ENCODE measurements at regions not wholly inside any gene's neighbourhood (a gene's known extent, or its start where the extent isn't known, plus 50 kb on each side); places are given as distances from the start of the nearest gene placed in this dataset.

- Histone ChIP-seq H3K4me1 (ENCODE audit: control insufficient read depth, insufficient read depth, low read length) (peaks cover 4% of the 10 kb centered on the region; the same call in 1 of the 2 replicates), H3K27ac (ENCODE audit: low read depth, low read length) (no peak overlapping the region)
Measured at GRCh38 chr21:41045534-41046268, 122.3 kb upstream of the BACE2 start.

GRCh38 chr21:41048145-41048544, 119.8 kb upstream of the BACE2 start:
- no peak overlapping the region for H3K4me3 ChIP-seq (ENCODE audit: low read depth, low read length)
- no peaks in the 10 kb centered on the region for H3K36me3 ChIP-seq (ENCODE audit: control insufficient read depth, insufficient read depth, low read length)
- no peak overlapping the region for H3K9ac ChIP-seq (ENCODE audit: low read depth, low read length)
- peaks cover 4% of the 10 kb centered on the region; the same call in 1 of the 2 replicates for H3K4me1 ChIP-seq (ENCODE audit: control insufficient read depth, insufficient read depth, low read length)
- H3K27me3 ChIP-seq (ENCODE audit: control insufficient read depth, insufficient read depth, low read length), result no peaks in the 10 kb centered on the region
- H3K9me3 ChIP-seq (ENCODE audit: control insufficient read depth, insufficient read depth, low read length), result no peaks in the 10 kb centered on the region
- H3K27ac ChIP-seq (ENCODE audit: low read depth, low read length), result no peak overlapping the region

More at GRCh38 chr21:41045534-41046268, 122.3 kb upstream of the BACE2 start:
- Histone ChIP-seq H3K9me3 (ENCODE audit: control insufficient read depth, insufficient read depth, low read length) (no peaks in the 10 kb centered on the region), H3K27me3 (ENCODE audit: control insufficient read depth, insufficient read depth, low read length) (no peaks in the 10 kb centered on the region), H3K4me3 (ENCODE audit: low read depth, low read length) (no peak overlapping the region), H3K36me3 (ENCODE audit: control insufficient read depth, insufficient read depth, low read length) (no peaks in the 10 kb centered on the region), H3K9ac (ENCODE audit: low read depth, low read length) (no peak overlapping the region)

- Histone ChIP-seq H3K9ac (ENCODE audit: low read depth, low read length) (no peak overlapping the region), H3K36me3 (ENCODE audit: control insufficient read depth, insufficient read depth, low read length) (no peaks in the 10 kb centered on the region), H3K9me3 (ENCODE audit: control insufficient read depth, insufficient read depth, low read length) (no peaks in the 10 kb centered on the region), H3K4me1 (ENCODE audit: control insufficient read depth, insufficient read depth, low read length) (peaks cover 4% of the 10 kb centered on the region; the same call in 1 of the 2 replicates), H3K27ac (ENCODE audit: low read depth, low read length) (no peak overlapping the region), H3K4me3 (ENCODE audit: low read depth, low read length) (no peak overlapping the region), H3K27me3 (ENCODE audit: control insufficient read depth, insufficient read depth, low read length) (no peaks in the 10 kb centered on the region)
Measured at GRCh38 chr21:41048623-41049022, 119.3 kb upstream of the BACE2 start.

DNA sequence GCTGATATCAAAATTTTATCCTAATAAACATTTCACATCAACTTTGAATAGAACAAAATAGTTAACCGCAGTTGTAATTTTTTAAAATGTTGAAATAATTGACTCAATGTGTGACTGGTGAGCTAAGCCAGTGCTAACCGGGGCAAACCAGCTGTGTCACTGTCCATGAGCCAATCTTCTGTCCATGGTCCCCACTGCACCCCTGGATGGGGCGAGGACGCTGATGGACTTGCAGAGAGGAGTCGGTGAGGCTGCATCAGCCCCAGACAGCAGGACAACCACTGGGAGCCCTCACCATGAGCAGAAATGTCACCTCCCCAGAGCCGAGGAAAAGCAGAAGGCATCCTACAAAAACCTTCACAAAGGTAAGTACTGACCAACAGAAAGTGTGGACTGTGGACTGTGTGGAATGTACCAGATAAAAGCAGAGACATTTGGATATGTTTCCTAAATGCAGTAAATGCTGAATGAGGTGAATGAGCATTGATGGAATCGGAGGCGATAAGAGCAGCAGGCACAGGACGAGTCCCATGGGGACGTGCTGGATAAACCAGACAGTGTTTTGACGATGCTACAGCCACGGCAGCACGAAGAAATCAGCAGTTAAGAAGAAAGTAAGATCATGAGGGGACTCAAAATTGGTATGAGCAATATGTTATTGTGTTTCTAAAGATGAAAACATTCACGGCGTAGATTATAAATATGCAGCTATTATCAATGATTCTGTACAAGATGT, 115.0 kb upstream of the BACE2 start:
- no peak overlapping the region for H3K27ac ChIP-seq (ENCODE audit: low read depth, low read length)
- H3K9me3 ChIP-seq (ENCODE audit: control insufficient read depth, insufficient read depth, low read length), result no peaks in the 10 kb centered on the region
- no peaks in the 10 kb centered on the region for H3K36me3 ChIP-seq (ENCODE audit: control insufficient read depth, insufficient read depth, low read length)
- no peaks in the 10 kb centered on the region for H3K4me1 ChIP-seq (ENCODE audit: control insufficient read depth, insufficient read depth, low read length)
- H3K9ac ChIP-seq (ENCODE audit: low read depth, low read length), result no peak overlapping the region
- H3K27me3 ChIP-seq (ENCODE audit: control insufficient read depth, insufficient read depth, low read length), result no peaks in the 10 kb centered on the region
- H3K4me3 ChIP-seq (ENCODE audit: low read depth, low read length), result no peak overlapping the region

DNA sequence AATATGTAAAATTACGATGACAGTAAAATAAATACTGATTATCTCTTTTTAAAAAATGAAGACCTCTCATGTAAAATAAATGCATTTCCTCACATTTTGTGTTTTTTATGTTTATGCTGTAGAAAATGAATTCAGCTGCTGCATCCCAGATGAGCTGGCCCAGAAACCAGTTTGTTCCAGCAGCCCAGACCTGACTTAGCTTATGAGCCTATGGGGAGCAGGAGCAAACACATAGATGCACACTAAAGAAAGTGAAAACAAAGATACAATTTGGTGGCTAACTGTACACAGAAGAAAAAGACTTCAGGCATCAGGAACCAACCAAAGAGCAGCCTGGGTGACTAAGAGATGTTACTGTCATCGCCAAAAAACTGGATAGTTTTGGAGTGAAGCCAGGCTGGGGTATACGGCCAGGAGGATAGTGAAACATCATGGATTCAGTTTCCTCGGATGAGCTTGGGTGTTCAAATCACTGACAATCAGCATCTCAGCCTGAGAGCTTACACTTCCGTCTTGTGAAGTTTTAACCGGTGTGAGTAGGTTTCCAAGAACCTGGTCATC, 113.9 kb upstream of the BACE2 start:
- Histone ChIP-seq H3K27ac (ENCODE audit: low read depth, low read length) (no peak overlapping the region), H3K27me3 (ENCODE audit: control insufficient read depth, insufficient read depth, low read length) (no peaks in the 10 kb centered on the region), H3K4me1 (ENCODE audit: control insufficient read depth, insufficient read depth, low read length) (no peaks in the 10 kb centered on the region), H3K4me3 (ENCODE audit: low read depth, low read length) (no peak overlapping the region), H3K9me3 (ENCODE audit: control insufficient read depth, insufficient read depth, low read length) (no peaks in the 10 kb centered on the region), H3K9ac (ENCODE audit: low read depth, low read length) (no peak overlapping the region), H3K36me3 (ENCODE audit: control insufficient read depth, insufficient read depth, low read length) (no peaks in the 10 kb centered on the region)

GRCh38 chr21:41055266-41055665, 112.7 kb upstream of the BACE2 start:
- no peak overlapping the region for H3K9ac ChIP-seq (ENCODE audit: low read depth, low read length)
- H3K9me3 ChIP-seq (ENCODE audit: control insufficient read depth, insufficient read depth, low read length), result no peaks in the 10 kb centered on the region
- H3K4me1 ChIP-seq (ENCODE audit: control insufficient read depth, insufficient read depth, low read length), result no peaks in the 10 kb centered on the region
- H3K27ac ChIP-seq (ENCODE audit: low read depth, low read length), result no peak overlapping the region
- no peaks in the 10 kb centered on the region for H3K27me3 ChIP-seq (ENCODE audit: control insufficient read depth, insufficient read depth, low read length)
- no peak overlapping the region for H3K4me3 ChIP-seq (ENCODE audit: low read depth, low read length)
- no peaks in the 10 kb centered on the region for H3K36me3 ChIP-seq (ENCODE audit: control insufficient read depth, insufficient read depth, low read length)

- no peaks in the 10 kb centered on the region for H3K36me3 ChIP-seq (ENCODE audit: control insufficient read depth, insufficient read depth, low read length)
- no peak overlapping the region for H3K27ac ChIP-seq (ENCODE audit: low read depth, low read length)
Measured at GRCh38 chr21:41059871-41060270, 108.1 kb upstream of the BACE2 start.

DNA sequence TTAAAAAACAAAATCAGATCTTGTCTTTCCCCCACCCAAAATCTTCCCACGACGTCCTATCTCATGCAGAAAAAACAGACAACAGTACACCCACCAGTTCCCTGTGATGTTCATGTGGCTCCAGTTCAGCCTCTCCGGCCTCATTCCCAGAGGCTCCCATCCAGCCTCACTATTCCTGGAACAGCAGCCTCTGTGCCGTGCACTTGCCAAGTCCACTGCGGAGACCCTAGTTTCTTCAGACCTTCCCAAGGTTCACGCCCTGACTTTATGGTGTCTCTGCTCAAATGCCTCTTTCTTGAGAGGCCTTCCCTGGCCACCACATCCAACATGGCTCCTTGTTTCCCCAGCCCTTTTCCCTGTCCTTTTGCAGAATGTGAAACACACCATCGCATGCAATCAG, 106.3 kb upstream of the BACE2 start:
- H3K9me3 ChIP-seq (ENCODE audit: control insufficient read depth, insufficient read depth, low read length), result no peaks in the 10 kb centered on the region
- no peak overlapping the region for H3K9ac ChIP-seq (ENCODE audit: low read depth, low read length)
- H3K27me3 ChIP-seq (ENCODE audit: control insufficient read depth, insufficient read depth, low read length), result no peaks in the 10 kb centered on the region
- no peak overlapping the region for H3K4me3 ChIP-seq (ENCODE audit: low read depth, low read length)
- H3K4me1 ChIP-seq (ENCODE audit: control insufficient read depth, insufficient read depth, low read length), result peaks cover 11% of the 10 kb centered on the region
- no peak overlapping the region for H3K27ac ChIP-seq (ENCODE audit: low read depth, low read length)
- no peaks in the 10 kb centered on the region for H3K36me3 ChIP-seq (ENCODE audit: control insufficient read depth, insufficient read depth, low read length)

More at GRCh38 chr21:41059871-41060270, 108.1 kb upstream of the BACE2 start:
- H3K4me1 ChIP-seq (ENCODE audit: control insufficient read depth, insufficient read depth, low read length), result peaks cover 11% of the 10 kb centered on the region
- no peak overlapping the region for H3K4me3 ChIP-seq (ENCODE audit: low read depth, low read length)
- H3K9me3 ChIP-seq (ENCODE audit: control insufficient read depth, insufficient read depth, low read length), result no peaks in the 10 kb centered on the region
- H3K9ac ChIP-seq (ENCODE audit: low read depth, low read length), result no peak overlapping the region
- no peaks in the 10 kb centered on the region for H3K27me3 ChIP-seq (ENCODE audit: control insufficient read depth, insufficient read depth, low read length)

GRCh38 chr21:41064334-41064791, 103.6 kb upstream of the BACE2 start:
- Histone ChIP-seq H3K4me3 (ENCODE audit: low read depth, low read length) (no peak overlapping the region), H3K4me1 (ENCODE audit: control insufficient read depth, insufficient read depth, low read length) (peaks cover 17% of the 10 kb centered on the region), H3K27me3 (ENCODE audit: control insufficient read depth, insufficient read depth, low read length) (peaks cover 7% of the 10 kb centered on the region; the same call in 1 of the 2 replicates), H3K27ac (ENCODE audit: low read depth, low read length) (no peak overlapping the region), H3K36me3 (ENCODE audit: control insufficient read depth, insufficient read depth, low read length) (no peaks in the 10 kb centered on the region), H3K9ac (ENCODE audit: low read depth, low read length) (no peak overlapping the region), H3K9me3 (ENCODE audit: control insufficient read depth, insufficient read depth, low read length) (no peaks in the 10 kb centered on the region)

DNA sequence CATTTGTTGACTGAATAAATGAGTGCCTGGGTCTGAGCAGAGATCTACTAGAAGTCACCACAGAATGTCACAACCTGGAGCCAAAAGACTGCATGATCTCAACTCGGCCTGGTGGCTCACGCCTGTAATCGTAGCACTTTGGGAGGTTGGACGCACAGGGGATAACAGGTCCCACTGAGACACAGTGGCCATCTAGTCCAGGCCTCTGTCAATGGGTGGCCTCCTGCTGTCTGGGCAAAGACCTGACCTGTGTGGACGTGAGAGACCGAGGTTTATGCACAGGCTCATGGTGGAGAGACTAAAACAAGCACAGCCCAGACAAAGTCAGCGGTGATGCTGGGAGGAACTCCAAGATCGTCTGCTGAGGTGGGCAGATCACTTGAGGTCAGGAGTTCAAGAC, 103.0 kb upstream of the BACE2 start:
- H3K27me3 ChIP-seq (ENCODE audit: control insufficient read depth, insufficient read depth, low read length), result peaks cover 7% of the 10 kb centered on the region; the same call in 1 of the 2 replicates
- H3K36me3 ChIP-seq (ENCODE audit: control insufficient read depth, insufficient read depth, low read length), result no peaks in the 10 kb centered on the region
- peaks cover 17% of the 10 kb centered on the region for H3K4me1 ChIP-seq (ENCODE audit: control insufficient read depth, insufficient read depth, low read length)
- H3K9ac ChIP-seq (ENCODE audit: low read depth, low read length), result no peak overlapping the region
- no peaks in the 10 kb centered on the region for H3K9me3 ChIP-seq (ENCODE audit: control insufficient read depth, insufficient read depth, low read length)
- no peak overlapping the region for H3K4me3 ChIP-seq (ENCODE audit: low read depth, low read length)
- no peak overlapping the region for H3K27ac ChIP-seq (ENCODE audit: low read depth, low read length)

- Histone ChIP-seq H3K9ac (ENCODE audit: low read depth, low read length) (no peak overlapping the region), H3K27me3 (ENCODE audit: control insufficient read depth, insufficient read depth, low read length) (peaks cover 7% of the 10 kb centered on the region; the same call in 1 of the 2 replicates), H3K9me3 (ENCODE audit: control insufficient read depth, insufficient read depth, low read length) (no peaks in the 10 kb centered on the region), H3K27ac (ENCODE audit: low read depth, low read length) (no peak overlapping the region), H3K4me1 (ENCODE audit: control insufficient read depth, insufficient read depth, low read length) (peaks cover 17% of the 10 kb centered on the region), H3K36me3 (ENCODE audit: control insufficient read depth, insufficient read depth, low read length) (no peaks in the 10 kb centered on the region), H3K4me3 (ENCODE audit: low read depth, low read length) (no peak overlapping the region)
Measured at GRCh38 chr21:41065539-41065938, 102.4 kb upstream of the BACE2 start.
